Posterior cingulate gyrus (tissue), 11 donors: ENCODE measurements at regions not wholly inside any gene's neighbourhood (a gene's known extent, or its start where the extent isn't known, plus 50 kb on each side); places are given as distances from the start of the nearest gene placed in this dataset.

Experiments
- DNase-seq, 10 donors: peaks; one replicate each; pipeline versions ENCODE4 v3.0.0 to v3.0.0-alpha.2; 2020 to 2021; ENCODE audit warnings: mixed read lengths in 3 of 10
- intact Hi-C: fragments of 100-400 bp; cut with DNase I; formaldehyde crosslinking; loops from one replicate; pipeline ENCODE4 v1.15.1; 2023

GRCh38 chr1:56322211-56322610, 257.2 kb downstream of the PLPP3 start:
- intact Hi-C loops, result no loop called here
- DNase-seq, result no peak

- DNase-seq, result no peak
- intact Hi-C loops, result no loop called here
Observed at GRCh38 chr1:56321150-56321490, 258.2 kb downstream of the PLPP3 start.

GRCh38 chr1:56320464-56321149, 258.8 kb downstream of the PLPP3 start:
- no peak for DNase-seq
- intact Hi-C loops, result no loop called here

GRCh38 chr1:56317722-56318121, 261.6 kb downstream of the PLPP3 start:
- intact Hi-C loops, result no loop called here
- peak in 1 of 10 donors; percentile 51 for DNase-seq

GRCh38 chr1:56315293-56315942, 263.9 kb downstream of the PLPP3 start:
- intact Hi-C loops, result no loop called here
- DNase-seq, result no peak

- DNase-seq, result no peak
- intact Hi-C loops, result no loop called here
Observed at GRCh38 chr1:56313560-56313959, 265.8 kb downstream of the PLPP3 start.

- intact Hi-C loops, result no loop called here
- no peak for DNase-seq
Observed at GRCh38 chr1:56311766-56312165, 267.6 kb downstream of the PLPP3 start.

- DNase-seq, result no peak
- intact Hi-C loops, result no loop called here
Observed at GRCh38 chr1:56310945-56311344, 268.4 kb downstream of the PLPP3 start.

- DNase-seq, result no peak
- intact Hi-C loops, result no loop called here
Observed at GRCh38 chr1:56309065-56309464, 270.3 kb downstream of the PLPP3 start.

- intact Hi-C loops, result no loop called here
- DNase-seq, result no peak
Observed at GRCh38 chr1:56304975-56305374, 274.4 kb downstream of the PLPP3 start.

- no peak for DNase-seq
- intact Hi-C loops, result no loop called here
Observed at GRCh38 chr1:56303805-56304204, 275.6 kb downstream of the PLPP3 start.

- DNase-seq, result no peak
- intact Hi-C loops, result no loop called here
Observed at GRCh38 chr1:56302878-56303277, 276.5 kb downstream of the PLPP3 start.

- DNase-seq, result no peak
- intact Hi-C loops, result no loop called here
Observed at GRCh38 chr1:56301791-56302190, 277.6 kb downstream of the PLPP3 start.

GRCh38 chr1:56300836-56301235, 278.5 kb downstream of the PLPP3 start:
- intact Hi-C loops, result no loop called here
- no peak for DNase-seq

- intact Hi-C loops, result no loop called here
- no peak for DNase-seq
Observed at GRCh38 chr1:56298866-56299265, 280.5 kb downstream of the PLPP3 start.

- intact Hi-C loops, result no loop called here
- no peak for DNase-seq
Observed at GRCh38 chr1:56297904-56298303, 281.5 kb downstream of the PLPP3 start.

- DNase-seq, result no peak
- intact Hi-C loops, result no loop called here
Observed at GRCh38 chr1:56297208-56297607, 282.2 kb downstream of the PLPP3 start.

- DNase-seq, result no peak
- intact Hi-C loops, result no loop called here
Observed at GRCh38 chr1:56295949-56296929, 283.1 kb downstream of the PLPP3 start.

GRCh38 chr1:56291374-56291919, 287.9 kb downstream of the PLPP3 start:
- DNase-seq, result peak in 1 of 10 donors; percentile 40
- intact Hi-C loops, result no loop called here

- no peak for DNase-seq
- intact Hi-C loops, result no loop called here
Observed at GRCh38 chr1:56289260-56289659, 290.1 kb downstream of the PLPP3 start.

GRCh38 chr1:56287721-56288120, 291.6 kb downstream of the PLPP3 start:
- DNase-seq, result no peak
- intact Hi-C loops, result no loop called here
